Stimulated activated naive B cell treated with anti-CD40 and anti-IgM and Interleukin-4, amounts not matched to agents 10 μg/mL and 1 μg/mL and 100 μg/mL, for 72 hours (primary cell): ENCODE measurements at regions not wholly inside any gene's neighbourhood (a gene's known extent, or its start where the extent isn't known, plus 50 kb on each side); places are given as distances from the start of the nearest gene placed in this dataset.

Source experiments
- ATAC-seq, 2 donors: fragments of 150-1000 bp; cut with Tn5 transposase; replicated peaks; 2 replicates each; pipeline ENCODE4 v1.10.0; 2021; ENCODE audit warnings: moderate library complexity in 1 of 2
- DNase-seq: peaks from one replicate; pipeline ENCODE4 v3.0.0; 2021
- H3K27ac Mint-ChIP-seq: one replicate; pipeline ENCODE4 v1.8.0; 2022; ENCODE audit warnings: mild to moderate bottlenecking, mixed read lengths
- H3K27me3 Mint-ChIP-seq, 2 donors: one replicate each; pipeline ENCODE4 v1.8.0; 2022; ENCODE audit warnings: mixed read lengths in 2 of 2
- H3K36me3 Mint-ChIP-seq, 2 donors: one replicate each; pipeline ENCODE4 v1.8.0; 2022; ENCODE audit warnings: mixed read lengths in 2 of 2, mild to moderate bottlenecking in 1 of 2
- H3K4me1 Mint-ChIP-seq, 2 donors: one replicate each; pipeline ENCODE4 v1.8.0; 2022; ENCODE audit warnings: mixed read lengths in 2 of 2, mild to moderate bottlenecking in 1 of 2
- H3K4me3 Mint-ChIP-seq, 2 donors: one replicate each; pipeline ENCODE4 v1.8.0; 2022; ENCODE audit warnings: mild to moderate bottlenecking in 2 of 2, mixed read lengths in 2 of 2, moderate library complexity in 1 of 2
- H3K9me3 Mint-ChIP-seq, 2 donors: one replicate each; pipeline ENCODE4 v1.8.0; 2022; ENCODE audit warnings: mixed read lengths in 2 of 2, mild to moderate bottlenecking in 1 of 2

DNA sequence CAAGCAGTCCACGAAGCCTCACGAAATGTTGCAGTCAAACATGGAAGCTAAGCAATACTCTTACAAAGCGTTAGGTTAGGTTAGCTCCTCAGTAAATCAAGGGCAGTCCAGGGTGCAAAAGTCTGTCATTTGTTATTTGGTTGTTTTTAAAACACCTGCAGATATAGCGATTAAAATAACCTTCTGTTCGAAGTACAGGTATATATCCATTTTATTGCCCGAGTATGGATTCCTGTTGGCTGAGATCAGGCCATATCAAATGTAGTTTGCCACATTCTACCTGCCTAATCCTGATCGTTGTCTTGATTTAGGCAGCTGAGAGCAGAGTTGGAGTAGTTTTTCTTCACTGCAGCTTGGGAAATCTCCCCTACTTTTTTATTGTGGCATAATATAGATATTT lies 99.5 kb upstream of the EPB41L3 start:
- H3K27me3 Mint-ChIP-seq: peaks cover 0 to 7% of the 10 kb centered on the region in 2 donors
- no peak overlapping the region for H3K27ac Mint-ChIP-seq
- DNase-seq (no peak), ATAC-seq (no peak)
- H3K4me1 Mint-ChIP-seq: no peaks in the 10 kb centered on the region
- H3K36me3 Mint-ChIP-seq: no peaks in the 10 kb centered on the region
- H3K4me3 Mint-ChIP-seq: no peak overlapping the region
- H3K9me3 Mint-ChIP-seq: peaks cover 0 to 1% of the 10 kb centered on the region in 2 donors

DNA sequence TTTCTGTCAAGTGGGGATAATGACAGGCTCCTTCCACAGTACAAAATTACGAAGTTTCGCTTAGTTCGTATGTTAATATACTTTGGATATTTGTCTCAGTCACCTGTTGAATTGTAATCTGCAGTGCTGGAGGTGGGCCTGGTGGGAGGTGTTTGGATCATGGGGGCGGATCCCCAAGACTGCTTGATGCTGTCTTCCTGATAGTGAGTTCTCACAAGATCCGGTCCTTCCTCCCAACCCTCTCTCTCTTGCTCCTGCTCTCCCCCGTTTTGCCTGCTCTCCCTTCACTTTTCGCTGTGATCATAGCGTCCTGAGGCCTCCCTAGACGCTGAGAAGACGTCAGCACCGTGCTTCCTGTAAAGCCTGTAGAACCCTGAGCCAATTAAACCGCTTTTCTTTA lies 97.1 kb upstream of the EPB41L3 start:
- no peak for ATAC-seq
- Mint-ChIP-seq H3K27me3 (peaks cover 4 to 11% of the 10 kb centered on the region in 2 donors), H3K36me3 (no peaks in the 10 kb centered on the region), H3K27ac (no peak overlapping the region), H3K9me3 (peaks cover 4 to 5% of the 10 kb centered on the region in 2 donors), H3K4me1 (no peaks in the 10 kb centered on the region), H3K4me3 (no peak overlapping the region)
- DNase-seq: no peak

DNA sequence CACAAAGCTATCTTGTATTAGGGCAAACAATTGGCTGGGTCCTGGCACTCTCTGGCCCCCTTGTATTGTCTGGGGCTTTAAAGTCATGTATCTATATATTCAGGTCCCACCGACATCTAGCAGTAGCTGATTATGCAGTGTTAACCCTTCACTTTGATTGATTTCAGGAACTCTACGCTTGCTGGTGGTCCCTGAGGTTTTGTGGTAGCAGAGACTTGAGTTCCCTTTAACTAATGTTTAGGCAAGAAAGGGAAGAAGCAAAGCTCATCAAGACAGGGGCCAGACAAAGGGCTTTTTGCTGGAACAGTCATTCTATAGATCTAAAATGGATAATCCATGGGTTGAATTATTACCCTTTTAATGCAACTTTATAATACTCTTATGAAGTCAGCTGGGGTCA lies 95.3 kb upstream of the EPB41L3 start:
- H3K27me3 Mint-ChIP-seq: peaks cover 6 to 9% of the 10 kb centered on the region in 2 donors
- H3K4me3 Mint-ChIP-seq: no peak overlapping the region
- H3K4me1 Mint-ChIP-seq: no peaks in the 10 kb centered on the region
- H3K27ac Mint-ChIP-seq: no peak overlapping the region
- DNase-seq (no peak), ATAC-seq (no peak)
- peaks cover 5% of the 10 kb centered on the region in 2 donors for H3K9me3 Mint-ChIP-seq
- no peaks in the 10 kb centered on the region for H3K36me3 Mint-ChIP-seq

DNA sequence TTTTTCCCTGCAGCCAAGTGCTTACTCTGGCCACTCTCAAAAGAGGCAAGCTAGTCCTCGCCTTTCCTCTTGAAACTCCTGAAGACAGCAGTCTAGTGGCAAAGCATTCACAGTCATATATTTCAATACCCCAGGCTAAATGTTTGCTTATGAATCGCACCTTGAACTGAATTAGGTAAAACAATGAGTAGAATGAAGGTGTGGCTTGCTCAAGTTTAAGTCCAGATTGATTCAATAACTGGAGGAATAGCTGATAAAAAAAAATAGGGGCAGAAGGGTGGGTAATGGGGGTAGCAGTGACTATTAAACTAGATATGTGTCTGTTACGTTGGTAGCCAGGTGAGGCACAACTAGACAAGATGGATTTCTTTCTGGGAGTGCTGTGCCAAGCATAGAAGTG lies 88.2 kb upstream of the EPB41L3 start:
- Mint-ChIP-seq H3K27ac (no peak overlapping the region), H3K27me3 (peaks cover 35 to 45% of the 10 kb centered on the region in 2 donors), H3K9me3 (peaks cover 4 to 5% of the 10 kb centered on the region in 2 donors), H3K4me1 (peaks cover 0 to 6% of the 10 kb centered on the region in 2 donors), H3K36me3 (no peaks in the 10 kb centered on the region), H3K4me3 (no peak overlapping the region)
- DNase-seq (no peak), ATAC-seq (no peak)

DNA sequence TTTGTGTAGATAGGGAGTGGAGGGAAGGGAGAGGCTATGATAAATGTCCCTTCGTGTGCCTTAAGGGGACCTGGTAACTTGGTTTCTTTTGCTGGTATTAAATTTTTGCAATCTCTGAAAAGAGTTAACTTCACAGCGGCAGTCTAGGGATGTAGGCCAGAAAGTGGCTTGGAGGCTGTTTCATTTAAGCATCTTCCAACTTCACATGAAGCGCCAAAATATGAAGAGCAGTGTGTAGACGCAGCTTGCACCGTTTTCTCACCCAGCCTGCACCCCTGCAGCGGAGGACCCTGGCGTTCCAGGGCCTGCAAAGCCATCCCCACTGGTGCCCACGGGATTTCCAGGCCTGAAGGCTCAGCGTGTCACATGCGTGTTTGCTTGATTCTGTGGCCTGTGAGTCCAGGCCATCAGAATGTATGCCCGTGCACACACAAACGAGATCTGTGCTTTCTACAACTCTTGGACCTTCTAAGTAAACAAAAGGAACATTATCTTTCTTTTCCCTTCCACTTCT lies 87.2 kb upstream of the EPB41L3 start:
- Mint-ChIP-seq H3K9me3 (peaks cover under 1% of the 10 kb centered on the region in 2 donors), H3K27ac (no peak overlapping the region), H3K4me3 (no peak overlapping the region), H3K4me1 (peaks cover 0 to 6% of the 10 kb centered on the region in 2 donors), H3K36me3 (no peaks in the 10 kb centered on the region), H3K27me3 (peaks cover 31 to 41% of the 10 kb centered on the region in 2 donors)
- DNase-seq (no peak), ATAC-seq (no peak)

DNA sequence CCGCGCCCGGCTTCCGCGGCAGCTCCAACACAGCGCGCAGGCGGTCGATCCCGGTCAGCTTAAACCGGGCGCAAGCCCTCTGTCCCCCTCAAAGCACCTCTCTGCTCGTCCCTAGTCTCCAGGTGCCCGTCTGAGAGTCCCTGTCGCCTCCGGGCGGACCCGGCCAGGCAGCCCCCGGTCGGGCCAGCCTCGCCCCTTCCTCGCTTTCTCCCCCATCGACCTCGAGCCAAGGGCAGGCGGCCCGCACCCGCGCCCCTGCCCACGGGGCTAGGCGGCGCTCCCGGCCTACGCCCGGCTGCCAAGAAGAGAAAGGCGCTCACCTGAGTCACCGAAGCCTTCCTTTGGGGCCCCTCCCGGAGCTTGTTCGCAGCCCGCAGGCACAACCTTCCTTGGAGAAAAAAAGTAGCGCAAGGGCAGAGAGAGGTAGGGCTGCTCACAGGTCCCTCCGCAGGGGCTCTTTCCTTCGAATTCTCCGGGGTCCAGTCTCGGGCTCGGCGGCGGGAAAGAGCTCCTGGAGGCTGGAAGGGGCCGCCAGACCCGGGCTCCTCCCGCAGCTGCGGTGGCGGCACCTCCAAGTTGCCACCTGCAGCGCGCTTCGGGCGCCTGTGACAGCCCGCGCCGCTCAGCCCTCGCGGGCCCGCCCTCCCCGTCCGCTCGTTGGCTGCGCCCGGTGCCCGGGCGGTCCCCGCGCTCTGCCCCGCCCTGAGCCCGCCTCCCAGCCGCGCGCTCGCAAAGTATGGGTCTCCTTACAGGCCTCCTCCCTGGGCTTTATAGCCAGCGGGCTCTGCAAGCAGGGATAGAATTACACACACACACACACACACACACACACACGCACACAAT lies 86.5 kb upstream of the EPB41L3 start:
- H3K4me3 Mint-ChIP-seq: peak overlapping the region in 1 of 2 donors; percentile 78
- DNase-seq: peak; percentile 8
- no peaks in the 10 kb centered on the region for H3K9me3 Mint-ChIP-seq
- H3K27me3 Mint-ChIP-seq: peaks cover 28 to 40% of the 10 kb centered on the region in 2 donors
- H3K27ac Mint-ChIP-seq: no peak overlapping the region
- ATAC-seq: peak; percentile 75 to 79
- H3K4me1 Mint-ChIP-seq: peaks cover 0 to 6% of the 10 kb centered on the region in 2 donors
- H3K36me3 Mint-ChIP-seq: no peaks in the 10 kb centered on the region

DNA sequence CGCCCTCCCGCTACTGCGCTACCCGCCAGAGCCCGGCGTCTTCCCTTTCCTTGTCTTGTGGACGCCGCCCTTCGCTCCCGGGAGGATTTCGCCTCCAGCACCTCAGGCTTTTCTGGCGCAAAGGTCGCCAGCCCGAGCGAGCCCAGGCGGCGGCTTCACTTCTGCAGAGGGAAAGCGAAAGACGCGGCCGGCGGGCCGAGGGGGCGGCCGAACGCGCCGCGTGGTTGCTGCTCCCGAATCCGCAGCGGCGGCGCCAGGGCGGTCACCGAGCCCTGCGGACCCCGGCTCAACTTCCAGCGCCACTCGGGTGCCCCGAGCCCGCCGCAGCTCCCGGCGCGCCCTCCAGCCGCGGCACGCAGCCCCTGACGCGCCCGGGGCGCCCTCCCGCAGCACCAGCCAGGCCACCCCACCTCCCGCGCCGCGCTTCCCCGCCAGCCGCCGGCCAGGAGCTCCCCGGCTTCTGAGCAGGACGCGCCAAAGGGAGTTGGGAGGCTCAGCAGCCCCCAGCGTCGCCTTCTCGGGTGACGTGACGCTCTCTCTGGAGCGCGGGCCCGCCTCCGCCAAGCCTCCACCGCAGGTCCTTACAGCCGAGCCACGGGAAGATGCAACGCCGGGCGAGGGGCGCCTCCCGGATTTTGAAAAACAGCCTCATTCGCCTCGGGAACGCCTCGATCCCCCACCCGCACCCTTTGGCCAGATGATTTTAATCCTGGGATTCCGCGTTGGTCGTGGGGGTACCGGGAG lies 84.9 kb upstream of the EPB41L3 start:
- Mint-ChIP-seq H3K27ac (no peak overlapping the region), H3K4me1 (peaks cover 0 to 6% of the 10 kb centered on the region in 2 donors), H3K36me3 (no peaks in the 10 kb centered on the region), H3K4me3 (peak overlapping the region; percentile 76 to 78), H3K9me3 (no peaks in the 10 kb centered on the region), H3K27me3 (peaks cover 27 to 40% of the 10 kb centered on the region in 2 donors)
- ATAC-seq (peak; percentile 15 to 24), DNase-seq (peak; percentile 0)

DNA sequence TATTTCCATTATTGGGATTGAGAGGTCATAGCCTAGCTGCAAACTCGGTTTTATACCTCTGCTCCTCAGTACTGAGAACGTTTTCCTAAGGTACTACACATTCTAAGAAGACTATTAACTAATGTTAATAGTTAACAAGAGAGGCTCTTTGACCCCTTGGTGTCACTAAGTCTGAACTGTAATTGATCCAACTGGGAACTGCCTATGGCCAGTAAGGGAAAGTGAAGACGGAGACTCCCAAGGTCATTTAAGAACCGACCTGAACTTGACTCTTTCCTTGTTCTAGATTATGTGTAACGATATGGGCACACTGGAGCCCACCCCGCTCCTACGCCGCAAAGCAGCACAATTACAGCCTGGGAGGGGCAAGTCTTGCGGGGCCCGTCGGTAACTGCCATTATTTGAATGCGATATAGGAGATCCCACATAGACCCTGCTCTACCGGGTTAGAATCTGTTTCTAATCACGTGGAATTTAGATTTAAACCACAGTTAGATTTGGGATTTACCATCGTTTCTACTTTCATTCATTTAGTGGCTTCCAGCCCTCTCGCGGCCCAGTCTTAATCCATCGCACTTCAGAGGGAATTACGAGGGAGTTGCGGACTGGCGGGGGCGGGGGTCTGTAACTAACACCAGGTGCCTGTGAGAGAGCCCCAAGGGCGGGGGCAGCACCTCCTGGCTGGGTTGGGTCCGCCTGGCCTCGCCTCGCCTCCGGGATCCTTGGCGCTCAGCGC lies 84.1 kb upstream of the EPB41L3 start:
- DNase-seq (no peak), ATAC-seq (no peak)
- no peaks in the 10 kb centered on the region for H3K36me3 Mint-ChIP-seq
- H3K9me3 Mint-ChIP-seq: no peaks in the 10 kb centered on the region
- no peak overlapping the region for H3K27ac Mint-ChIP-seq
- peak overlapping the region; percentile 64 to 77 for H3K4me3 Mint-ChIP-seq
- H3K27me3 Mint-ChIP-seq: peaks cover 22 to 34% of the 10 kb centered on the region in 2 donors
- H3K4me1 Mint-ChIP-seq: peaks cover 0 to 6% of the 10 kb centered on the region in 2 donors

DNA sequence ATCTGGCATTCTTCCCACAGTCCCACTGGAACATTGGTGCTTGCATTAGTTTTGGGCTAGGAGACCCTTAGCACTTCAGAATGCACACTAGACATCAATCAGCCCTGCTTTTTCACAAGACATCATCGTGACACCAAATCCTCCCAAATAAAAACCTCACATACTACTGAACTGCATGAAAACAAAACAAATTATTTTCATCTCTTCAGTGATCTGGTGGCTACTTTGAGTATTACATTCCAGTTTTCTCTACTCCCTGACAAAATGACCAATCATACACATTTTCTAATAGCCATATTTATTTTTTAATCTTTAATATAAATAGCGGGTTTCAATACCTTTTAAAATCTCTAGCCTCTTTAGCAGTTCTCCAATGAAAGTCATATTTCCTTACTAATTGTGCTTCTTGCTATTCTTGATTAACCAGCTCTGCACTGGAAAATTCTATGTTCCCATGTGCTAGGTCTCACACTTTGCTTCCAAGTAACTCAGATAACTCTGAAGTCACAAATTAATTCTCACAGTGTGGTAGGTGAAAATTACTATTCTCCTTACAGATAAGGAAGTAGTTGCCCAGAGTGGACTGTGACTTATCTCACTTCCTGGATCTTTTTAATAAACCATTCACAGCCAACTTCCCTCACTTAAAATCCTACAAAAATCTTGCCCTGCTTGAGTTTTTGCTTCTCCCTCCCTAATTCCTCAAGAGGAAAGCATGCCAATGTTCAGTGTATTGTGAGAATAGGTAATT lies 82.5 kb upstream of the EPB41L3 start:
- no peaks in the 10 kb centered on the region for H3K36me3 Mint-ChIP-seq
- peaks cover 15 to 25% of the 10 kb centered on the region in 2 donors for H3K27me3 Mint-ChIP-seq
- H3K4me1 Mint-ChIP-seq: peaks cover 0 to 6% of the 10 kb centered on the region in 2 donors
- no peak overlapping the region for H3K4me3 Mint-ChIP-seq
- ATAC-seq (no peak), DNase-seq (no peak)
- H3K27ac Mint-ChIP-seq: no peak overlapping the region
- no peaks in the 10 kb centered on the region for H3K9me3 Mint-ChIP-seq

DNA sequence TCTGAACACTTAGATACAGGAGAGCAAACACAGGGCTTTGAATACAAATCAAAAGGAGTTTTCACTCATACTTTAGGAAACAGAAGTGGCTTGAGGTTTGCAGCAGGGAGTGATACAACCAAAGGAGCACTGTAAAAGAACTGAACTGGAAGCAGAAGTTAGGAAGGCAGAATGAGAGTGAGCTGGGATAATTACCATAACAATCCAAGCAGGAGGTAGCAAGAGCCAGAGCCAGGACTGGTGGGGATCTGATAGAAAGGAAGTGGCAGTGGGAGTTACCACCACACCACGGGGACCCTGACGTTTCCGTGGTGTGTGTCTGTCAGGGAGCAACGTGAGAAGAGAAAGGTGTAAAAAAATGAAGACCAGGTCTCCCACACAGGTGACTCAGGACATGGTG lies 81.3 kb upstream of the EPB41L3 start:
- ATAC-seq: no peak
- H3K9me3 Mint-ChIP-seq: no peaks in the 10 kb centered on the region
- H3K27me3 Mint-ChIP-seq: peaks cover 11 to 12% of the 10 kb centered on the region in 2 donors
- DNase-seq: no peak
- no peak overlapping the region for H3K4me3 Mint-ChIP-seq
- H3K27ac Mint-ChIP-seq: no peak overlapping the region
- peaks cover 0 to 6% of the 10 kb centered on the region in 2 donors for H3K4me1 Mint-ChIP-seq
- H3K36me3 Mint-ChIP-seq: no peaks in the 10 kb centered on the region

DNA sequence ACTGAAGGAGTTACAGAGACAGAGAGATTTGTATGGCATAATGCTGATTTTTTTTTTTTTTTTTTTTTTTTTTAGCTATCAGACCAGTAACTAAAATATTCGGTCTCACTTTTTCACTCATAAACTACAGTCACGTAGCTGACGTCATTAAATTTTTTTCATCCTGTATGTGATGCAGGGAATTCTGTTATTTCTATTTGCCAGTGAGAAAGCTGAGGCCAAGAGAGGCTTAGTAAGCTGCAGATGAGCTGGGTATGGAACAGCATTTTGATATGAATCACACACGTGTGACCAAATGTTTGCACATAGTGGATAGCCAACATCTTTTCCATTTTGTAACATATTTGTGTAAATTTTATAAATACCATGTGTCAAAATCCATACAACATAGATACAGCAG lies 79.1 kb upstream of the EPB41L3 start:
- H3K36me3 Mint-ChIP-seq: no peaks in the 10 kb centered on the region
- peaks cover 2 to 8% of the 10 kb centered on the region in 2 donors for H3K27me3 Mint-ChIP-seq
- H3K9me3 Mint-ChIP-seq: no peaks in the 10 kb centered on the region
- no peak for ATAC-seq
- DNase-seq: no peak
- no peak overlapping the region for H3K27ac Mint-ChIP-seq
- no peak overlapping the region for H3K4me3 Mint-ChIP-seq
- H3K4me1 Mint-ChIP-seq: no peaks in the 10 kb centered on the region

DNA sequence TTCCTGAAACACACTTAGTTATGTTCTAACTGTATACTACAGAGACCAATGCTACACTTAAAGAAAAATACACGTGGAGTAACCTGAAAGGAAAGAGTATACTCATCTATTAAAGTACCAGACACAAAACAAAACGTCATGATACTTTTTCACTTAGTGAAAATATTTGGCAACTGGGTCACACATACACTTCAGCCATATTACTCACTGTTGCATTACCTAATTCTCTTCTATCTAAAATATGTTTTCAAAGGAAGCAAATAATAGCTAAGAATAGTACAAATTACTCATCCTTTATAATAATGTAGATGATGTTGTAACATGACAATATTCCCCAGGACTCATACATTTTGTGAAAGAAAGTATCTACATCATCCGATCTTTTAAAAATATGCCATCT lies 76.5 kb upstream of the EPB41L3 start:
- H3K27ac Mint-ChIP-seq: no peak overlapping the region
- no peak overlapping the region for H3K4me3 Mint-ChIP-seq
- no peaks in the 10 kb centered on the region for H3K4me1 Mint-ChIP-seq
- peaks cover 7 to 10% of the 10 kb centered on the region in 2 donors for H3K27me3 Mint-ChIP-seq
- H3K36me3 Mint-ChIP-seq: no peaks in the 10 kb centered on the region
- H3K9me3 Mint-ChIP-seq: no peaks in the 10 kb centered on the region
- ATAC-seq (no peak), DNase-seq (no peak)

DNA sequence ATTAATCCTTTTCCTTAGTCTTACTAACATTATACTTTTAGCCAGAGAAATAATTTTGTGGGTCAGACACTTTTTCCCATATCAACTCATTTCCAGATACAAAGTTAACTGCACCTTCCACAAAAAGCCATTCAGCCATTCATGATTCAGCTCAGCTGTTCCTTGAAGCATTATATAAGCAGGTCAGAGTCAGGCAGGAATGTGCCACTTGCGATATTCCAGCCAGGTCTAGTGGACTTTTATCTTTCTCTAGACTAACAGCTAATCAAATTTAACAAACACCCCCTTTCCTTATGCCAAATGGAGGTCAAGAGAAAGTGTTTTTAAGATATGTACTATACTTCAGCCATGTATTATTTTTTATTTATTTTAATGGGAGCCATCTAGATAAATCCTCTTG lies 75.6 kb upstream of the EPB41L3 start:
- no peaks in the 10 kb centered on the region for H3K9me3 Mint-ChIP-seq
- peaks cover 7 to 11% of the 10 kb centered on the region in 2 donors for H3K27me3 Mint-ChIP-seq
- ATAC-seq: no peak
- H3K36me3 Mint-ChIP-seq: no peaks in the 10 kb centered on the region
- no peak overlapping the region for H3K4me3 Mint-ChIP-seq
- H3K27ac Mint-ChIP-seq: no peak overlapping the region
- H3K4me1 Mint-ChIP-seq: no peaks in the 10 kb centered on the region
- no peak for DNase-seq
